ENCODE measurements at regions not wholly inside any gene's neighbourhood (a gene's known extent, or its start where the extent isn't known, plus 50 kb on each side); places are given as distances from the start of the nearest gene placed in this dataset.

DNA sequence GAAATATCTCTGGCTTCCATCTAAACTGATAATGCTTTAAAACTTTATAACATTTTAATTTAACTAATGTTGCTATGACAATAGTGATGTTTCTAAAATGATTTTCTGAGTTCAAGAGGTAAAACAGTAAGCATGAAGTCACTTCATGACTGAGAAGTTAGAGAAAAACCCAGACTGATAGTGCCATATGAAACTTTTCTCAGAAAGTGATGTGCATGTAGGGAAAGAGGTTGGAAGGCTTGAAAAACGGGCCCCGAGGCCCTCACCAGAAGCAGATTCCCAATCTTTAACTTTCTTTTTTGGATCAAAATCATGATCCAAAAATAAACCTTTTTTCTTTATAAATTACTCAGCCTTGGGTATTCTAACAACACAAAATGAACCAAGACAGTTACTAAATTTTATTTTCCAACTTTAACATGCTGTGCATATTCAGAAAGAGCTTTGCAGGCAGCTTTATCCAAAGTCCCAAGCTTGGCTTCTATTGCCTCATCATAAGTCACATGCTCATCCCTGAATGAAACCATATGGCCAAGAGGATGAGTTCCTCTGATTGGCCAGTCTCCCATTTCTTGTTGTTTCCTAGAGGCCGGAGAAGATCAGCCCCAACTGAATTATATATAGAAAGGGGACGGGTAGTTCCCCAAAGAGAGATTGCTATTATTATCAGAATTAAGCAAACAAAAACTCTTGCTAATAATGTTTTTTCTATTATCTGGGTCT lies 357.6 kb upstream of the SALL1 start:
- no peaks in the 10 kb centered on the region for H3K36me3 Mint-ChIP-seq (ENCODE audit: low read depth)
- H3K27me3 Mint-ChIP-seq (ENCODE audit: low read depth), result no peaks in the 10 kb centered on the region
- H3K4me1 Mint-ChIP-seq (ENCODE audit: low read depth), result no peaks in the 10 kb centered on the region
- H3K9me3 Mint-ChIP-seq, result peaks cover 14% of the 10 kb centered on the region
- intact Hi-C loops (cut with micrococcal nuclease), result no loop called here
- DNase-seq, result no peak
- no peak overlapping the region for H3K4me3 Mint-ChIP-seq
- no peak overlapping the region for H3K27ac Mint-ChIP-seq
- CTCF ChIA-PET, result no interaction called here

DNA sequence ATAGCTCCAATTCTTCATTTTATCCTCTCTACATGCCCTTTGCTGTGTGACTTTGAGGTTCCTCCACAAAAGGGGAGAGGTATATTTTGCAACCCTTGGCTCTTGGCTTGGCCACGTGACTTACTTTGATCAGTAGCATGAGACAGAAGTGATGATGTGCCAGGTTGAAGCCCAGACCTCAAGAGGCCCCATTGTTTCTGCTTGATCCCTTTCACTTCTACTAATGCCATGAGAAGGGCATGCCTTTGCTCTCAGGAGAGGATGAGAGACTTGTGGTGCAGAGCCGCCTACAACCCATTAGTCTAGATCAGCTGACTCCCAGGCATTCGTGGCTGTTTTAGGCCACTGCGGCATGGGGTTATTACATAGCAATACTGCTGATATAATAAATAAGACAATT lies 356.2 kb upstream of the SALL1 start:
- no peaks in the 10 kb centered on the region for H3K4me1 Mint-ChIP-seq (ENCODE audit: low read depth)
- intact Hi-C loops (cut with micrococcal nuclease), result no loop called here
- DNase-seq, result no peak
- H3K9me3 Mint-ChIP-seq, result peaks cover 10% of the 10 kb centered on the region
- H3K27me3 Mint-ChIP-seq (ENCODE audit: low read depth), result no peaks in the 10 kb centered on the region
- H3K4me3 Mint-ChIP-seq, result no peak overlapping the region
- no peak overlapping the region for H3K27ac Mint-ChIP-seq
- H3K36me3 Mint-ChIP-seq (ENCODE audit: low read depth), result no peaks in the 10 kb centered on the region
- CTCF ChIA-PET, result no interaction called here

DNA sequence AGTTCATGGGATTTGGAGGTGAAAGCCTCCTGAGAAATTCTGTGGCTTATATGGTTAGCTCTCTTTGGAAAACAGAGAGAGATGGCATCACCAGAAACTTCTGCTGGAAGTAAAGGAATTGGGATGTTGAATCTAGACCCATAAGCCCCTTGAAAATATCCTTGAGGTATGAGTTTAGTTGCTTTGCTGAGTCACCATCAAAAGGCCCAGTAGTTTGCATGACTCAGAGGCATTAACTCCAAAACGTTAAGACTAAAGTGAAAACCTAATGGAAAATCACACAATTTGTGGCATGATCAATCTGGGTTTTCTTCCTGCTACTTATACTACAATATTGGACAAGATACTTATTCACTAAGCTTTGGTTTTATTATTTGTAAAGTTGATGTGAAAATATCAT lies 349.2 kb upstream of the SALL1 start:
- Mint-ChIP-seq H3K9me3 (peaks cover 6% of the 10 kb centered on the region), H3K4me1 (ENCODE audit: low read depth) (no peaks in the 10 kb centered on the region), H3K27ac (no peak overlapping the region), H3K36me3 (ENCODE audit: low read depth) (no peaks in the 10 kb centered on the region), H3K27me3 (ENCODE audit: low read depth) (no peaks in the 10 kb centered on the region), H3K4me3 (no peak overlapping the region)
- intact Hi-C loops (cut with micrococcal nuclease), result no loop called here
- no peak for DNase-seq
- CTCF ChIA-PET, result interaction anchor here (0.8 kb wide), 1 partner anchor 10 kb away, joined by 3 read pairs; no protein-coding TSS in a partner anchor

DNA sequence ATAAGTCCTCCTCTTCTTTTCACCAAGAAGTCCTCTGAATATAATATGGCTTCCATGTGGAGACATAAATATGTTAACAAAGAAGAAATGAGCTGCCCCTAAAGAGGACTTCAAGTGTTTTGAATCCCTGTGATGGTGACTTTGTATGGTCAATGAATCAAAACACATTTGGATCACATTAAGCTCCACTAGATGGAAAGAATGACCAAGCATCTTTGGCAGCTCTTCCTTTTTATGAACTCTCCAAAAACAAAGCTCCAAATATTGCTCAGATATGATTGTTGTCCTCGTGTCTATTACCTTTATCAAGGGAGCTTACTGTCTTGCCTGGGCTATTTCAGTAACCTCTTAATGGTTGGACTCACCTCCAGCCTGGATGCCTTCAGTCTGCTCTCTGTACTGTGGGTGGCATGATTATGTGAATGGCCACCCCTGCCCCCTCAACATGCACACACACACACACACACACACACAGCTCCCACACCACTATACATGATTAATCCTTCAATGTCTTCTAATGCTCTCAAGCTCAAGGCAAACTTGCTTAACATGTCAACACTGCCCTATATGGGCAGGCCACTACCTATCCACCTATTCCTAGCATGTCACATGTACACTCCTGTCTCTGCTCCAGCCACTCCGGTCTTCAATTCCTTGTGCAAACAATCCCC lies 346.6 kb upstream of the SALL1 start:
- intact Hi-C loops (cut with micrococcal nuclease), result no loop called here
- CTCF ChIA-PET, result no interaction called here
- Mint-ChIP-seq H3K36me3 (ENCODE audit: low read depth) (no peaks in the 10 kb centered on the region), H3K27me3 (ENCODE audit: low read depth) (no peaks in the 10 kb centered on the region), H3K9me3 (peaks cover 2% of the 10 kb centered on the region), H3K4me1 (ENCODE audit: low read depth) (no peaks in the 10 kb centered on the region), H3K27ac (no peak overlapping the region), H3K4me3 (no peak overlapping the region)
- DNase-seq, result no peak

DNA sequence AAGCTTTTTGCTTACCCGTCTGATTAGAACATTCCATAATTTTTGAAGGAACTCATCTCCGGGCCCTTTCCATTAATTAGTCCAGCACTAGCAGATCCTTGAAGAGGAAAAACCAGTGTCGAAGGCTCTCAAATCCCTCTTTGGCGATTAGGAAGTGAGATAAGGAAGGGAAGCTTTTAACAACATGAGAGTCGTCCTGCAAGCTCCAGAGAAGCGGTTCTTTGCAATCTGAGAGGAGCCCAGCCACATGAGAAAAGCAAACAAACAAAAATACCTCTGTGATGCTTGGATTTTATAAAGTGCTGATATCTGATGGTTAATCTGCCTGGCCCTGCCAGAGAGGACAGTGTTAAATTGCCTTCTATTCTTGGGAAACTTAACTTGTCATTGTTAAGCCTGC lies 339.8 kb upstream of the SALL1 start:
- no peak overlapping the region for H3K27ac Mint-ChIP-seq
- no peaks in the 10 kb centered on the region for H3K36me3 Mint-ChIP-seq (ENCODE audit: low read depth)
- H3K4me1 Mint-ChIP-seq (ENCODE audit: low read depth), result no peaks in the 10 kb centered on the region
- CTCF ChIA-PET, result no interaction called here
- intact Hi-C loops (cut with micrococcal nuclease), result no loop called here
- H3K9me3 Mint-ChIP-seq, result peaks cover 5% of the 10 kb centered on the region
- no peaks in the 10 kb centered on the region for H3K27me3 Mint-ChIP-seq (ENCODE audit: low read depth)
- no peak for DNase-seq
- H3K4me3 Mint-ChIP-seq, result no peak overlapping the region

DNA sequence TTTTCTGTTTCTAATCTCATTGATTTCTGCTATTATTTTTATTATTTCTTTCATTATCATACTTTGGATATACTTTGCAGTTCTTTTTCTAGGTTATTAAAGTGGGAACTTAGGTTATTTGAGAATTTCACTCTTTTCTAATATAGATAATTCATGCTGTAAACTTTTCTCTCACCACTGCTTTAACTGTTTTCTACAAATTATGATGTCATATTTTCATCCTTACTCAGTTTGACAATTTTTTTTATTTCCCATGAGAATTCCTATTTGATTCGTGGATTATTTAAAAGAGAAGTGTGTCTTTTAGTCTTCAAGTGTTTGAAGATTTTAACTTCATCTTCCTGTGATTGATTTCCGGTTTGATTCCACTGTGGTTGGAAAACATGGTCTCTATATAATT lies 336.8 kb upstream of the SALL1 start:
- CTCF ChIA-PET, result no interaction called here
- Mint-ChIP-seq H3K27ac (no peak overlapping the region), H3K9me3 (peaks cover 8% of the 10 kb centered on the region), H3K4me3 (no peak overlapping the region), H3K27me3 (ENCODE audit: low read depth) (no peaks in the 10 kb centered on the region), H3K4me1 (ENCODE audit: low read depth) (no peaks in the 10 kb centered on the region), H3K36me3 (ENCODE audit: low read depth) (no peaks in the 10 kb centered on the region)
- intact Hi-C loops (cut with micrococcal nuclease), result no loop called here
- no peak for DNase-seq

DNA sequence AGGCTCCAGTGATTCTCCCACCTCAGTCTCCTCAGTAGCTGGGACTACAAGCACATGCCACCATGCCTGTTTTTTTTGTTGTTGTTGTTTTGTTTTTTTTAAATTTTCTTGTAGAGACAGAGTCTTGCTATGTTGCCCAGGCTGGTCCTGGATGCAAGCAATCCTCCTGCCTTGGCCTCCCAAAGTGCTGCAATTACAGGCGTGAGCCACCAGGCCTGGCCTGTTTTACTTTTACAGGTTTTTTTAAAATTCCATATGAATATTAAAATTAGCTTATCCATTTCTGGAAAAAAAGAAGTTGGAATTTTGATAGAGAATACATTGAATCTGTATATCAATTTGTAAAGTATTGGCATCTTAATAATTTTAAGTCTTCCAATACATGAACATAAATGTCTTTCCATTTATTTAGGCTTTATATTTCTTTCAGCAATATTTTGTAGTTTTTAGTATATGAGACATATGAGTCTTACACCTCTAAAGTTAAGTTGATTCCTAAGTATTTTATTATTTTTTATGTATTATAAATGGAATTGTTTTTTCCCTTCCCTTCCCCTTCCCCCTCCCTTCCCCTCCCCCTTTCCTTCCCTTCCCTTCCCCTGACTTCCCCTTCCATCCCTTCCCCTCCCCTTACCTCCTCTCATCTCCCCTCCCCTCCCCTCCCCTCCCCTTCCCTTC lies 323.5 kb upstream of the SALL1 start:
- no peak overlapping the region for H3K4me3 Mint-ChIP-seq
- H3K36me3 Mint-ChIP-seq (ENCODE audit: low read depth), result no peaks in the 10 kb centered on the region
- H3K27me3 Mint-ChIP-seq (ENCODE audit: low read depth), result no peaks in the 10 kb centered on the region
- no peak for DNase-seq
- no peak overlapping the region for H3K27ac Mint-ChIP-seq
- no peaks in the 10 kb centered on the region for H3K4me1 Mint-ChIP-seq (ENCODE audit: low read depth)
- H3K9me3 Mint-ChIP-seq, result peaks cover 11% of the 10 kb centered on the region
- CTCF ChIA-PET, result interaction anchor here (0.6 kb wide), 1 partner anchor 801 kb away, joined by 3 read pairs; no protein-coding TSS in a partner anchor
- intact Hi-C loops (cut with micrococcal nuclease), result no loop called here

DNA sequence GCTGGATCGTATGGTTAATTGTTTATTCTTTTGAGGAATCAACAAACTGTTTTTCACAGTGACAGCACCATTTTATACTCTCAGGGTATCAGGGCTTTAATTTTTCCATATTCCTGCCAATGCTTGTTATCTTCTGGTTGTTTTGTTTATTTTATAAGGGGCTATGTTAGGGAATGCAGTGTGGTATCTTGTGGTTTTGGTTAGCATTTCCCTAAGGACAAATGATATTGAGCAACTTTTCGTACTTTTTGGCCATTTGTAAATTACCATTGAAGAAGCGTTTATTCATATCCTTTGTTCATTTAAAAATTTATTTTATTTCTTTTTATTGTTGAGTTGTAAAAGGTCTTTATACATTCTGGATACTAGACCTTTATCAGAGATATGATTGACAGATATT lies 322.0 kb upstream of the SALL1 start:
- Mint-ChIP-seq H3K36me3 (ENCODE audit: low read depth) (no peaks in the 10 kb centered on the region), H3K27me3 (ENCODE audit: low read depth) (no peaks in the 10 kb centered on the region), H3K4me1 (ENCODE audit: low read depth) (no peaks in the 10 kb centered on the region), H3K27ac (no peak overlapping the region), H3K4me3 (no peak overlapping the region), H3K9me3 (peaks cover 10% of the 10 kb centered on the region)
- CTCF ChIA-PET, result no interaction called here
- DNase-seq, result no peak
- intact Hi-C loops (cut with micrococcal nuclease), result no loop called here

DNA sequence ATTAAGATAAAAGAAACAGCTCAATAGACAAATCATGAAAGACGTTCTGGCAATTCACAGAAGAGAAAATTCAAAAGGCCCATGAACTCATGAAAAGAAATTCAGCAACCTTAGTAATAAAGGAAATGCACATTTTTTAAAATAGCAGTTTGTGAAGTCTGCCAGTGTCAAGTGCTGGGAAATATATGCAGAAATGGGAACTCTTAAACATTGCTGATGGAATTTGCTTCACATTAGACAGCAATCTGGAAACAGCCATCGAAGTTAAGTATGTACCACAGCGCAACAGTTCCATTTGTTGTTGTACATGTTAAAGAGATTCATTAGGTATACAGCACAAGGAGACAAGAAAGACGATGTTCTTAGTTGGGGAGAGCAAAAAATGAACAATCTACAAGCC lies 319.4 kb upstream of the SALL1 start:
- CTCF ChIA-PET, result no interaction called here

DNA sequence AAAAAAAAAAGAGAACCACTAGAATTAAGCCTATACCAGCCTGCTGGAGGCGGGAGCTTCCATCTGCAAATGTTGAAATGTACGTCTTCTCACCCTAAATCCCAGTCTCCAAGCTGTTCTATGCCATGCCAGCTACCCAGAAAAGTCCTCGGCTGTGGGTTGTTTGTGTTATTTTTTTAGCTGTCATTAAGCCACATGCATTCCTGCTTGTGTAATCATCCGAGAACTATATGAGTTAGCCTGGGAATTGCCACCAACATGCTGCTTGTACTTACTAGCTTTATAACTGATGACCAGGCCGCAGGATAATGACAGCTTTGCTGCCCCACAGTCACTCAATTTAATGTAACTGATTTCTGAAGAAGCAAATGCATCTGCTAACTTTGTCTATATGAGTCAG lies 313.9 kb upstream of the SALL1 start:
- intact Hi-C loops (cut with micrococcal nuclease), result no loop called here
- no peak overlapping the region for H3K27ac Mint-ChIP-seq
- no peaks in the 10 kb centered on the region for H3K36me3 Mint-ChIP-seq (ENCODE audit: low read depth)
- H3K4me1 Mint-ChIP-seq (ENCODE audit: low read depth), result no peaks in the 10 kb centered on the region
- H3K4me3 Mint-ChIP-seq, result no peak overlapping the region
- no peak for DNase-seq
- no peaks in the 10 kb centered on the region for H3K9me3 Mint-ChIP-seq
- CTCF ChIA-PET, result no interaction called here
- no peaks in the 10 kb centered on the region for H3K27me3 Mint-ChIP-seq (ENCODE audit: low read depth)

More for the DNA sequence above, 319.4 kb upstream of the SALL1 start:
- intact Hi-C loops (cut with micrococcal nuclease), result no loop called here
- Mint-ChIP-seq H3K27ac (no peak overlapping the region), H3K4me3 (no peak overlapping the region), H3K4me1 (ENCODE audit: low read depth) (no peaks in the 10 kb centered on the region), H3K27me3 (ENCODE audit: low read depth) (no peaks in the 10 kb centered on the region), H3K36me3 (ENCODE audit: low read depth) (no peaks in the 10 kb centered on the region), H3K9me3 (peaks cover 9% of the 10 kb centered on the region)
- DNase-seq, result no peak

DNA sequence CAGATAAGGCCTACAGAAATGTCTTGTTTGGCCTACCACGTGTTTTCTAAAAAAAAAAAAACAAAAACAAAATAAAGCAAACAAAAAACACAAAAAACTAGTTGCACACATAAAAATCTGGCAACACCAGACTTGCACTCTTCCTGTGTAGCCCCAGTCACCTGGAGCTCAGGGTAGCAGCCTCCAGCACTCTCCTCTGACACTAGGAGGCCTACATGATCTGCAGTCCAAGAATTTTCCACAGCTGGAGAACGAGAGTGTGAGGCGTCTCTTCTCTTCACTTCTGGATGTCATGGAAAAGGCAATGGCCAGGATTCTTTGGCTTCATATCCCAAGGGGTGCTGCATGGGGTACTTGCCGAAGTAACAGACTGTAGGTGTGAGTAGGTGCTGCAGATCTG lies 310.2 kb upstream of the SALL1 start:
- Mint-ChIP-seq H3K4me3 (no peak overlapping the region), H3K4me1 (ENCODE audit: low read depth) (no peaks in the 10 kb centered on the region), H3K36me3 (ENCODE audit: low read depth) (no peaks in the 10 kb centered on the region)

DNA sequence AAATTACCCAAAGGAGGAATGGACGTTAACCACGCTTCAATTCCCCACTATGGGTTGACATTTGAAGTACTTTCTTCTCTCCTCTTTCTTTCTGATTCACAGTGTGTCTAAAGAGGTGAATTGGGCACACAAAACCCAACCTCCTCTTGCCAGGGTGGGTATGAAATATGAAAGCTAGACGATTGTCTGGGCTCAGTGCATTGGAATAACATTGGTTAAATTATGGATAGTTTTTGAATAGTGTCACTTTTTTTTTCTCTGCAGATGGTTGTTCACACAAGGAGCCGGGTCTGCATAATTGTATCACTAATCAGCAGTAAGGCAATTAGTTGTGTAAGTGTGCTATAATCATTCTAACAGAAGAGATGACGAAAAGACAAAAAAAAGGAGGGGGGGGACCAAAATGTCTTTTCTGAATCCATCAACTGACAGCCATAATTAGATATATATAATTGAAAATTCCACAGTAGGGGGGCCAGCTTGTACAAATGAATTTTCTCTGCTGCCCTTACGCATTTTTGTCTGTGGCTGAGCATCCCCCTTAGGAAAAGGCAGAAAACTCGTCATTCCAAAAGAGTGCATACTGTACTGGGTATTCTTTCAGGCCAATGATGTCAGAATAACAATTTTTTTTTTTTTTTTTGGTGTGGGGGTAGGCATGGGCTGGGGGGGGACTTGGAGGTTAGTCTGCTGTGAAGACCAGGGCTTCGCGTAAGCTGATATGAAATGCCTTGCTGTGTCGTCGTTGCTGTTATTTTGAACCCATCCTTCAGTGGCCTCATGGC lies 307.5 kb upstream of the SALL1 start:
- intact Hi-C loops (cut with micrococcal nuclease), result no loop called here
- Mint-ChIP-seq H3K4me3 (no peak overlapping the region), H3K4me1 (ENCODE audit: low read depth) (no peaks in the 10 kb centered on the region), H3K27me3 (ENCODE audit: low read depth) (no peaks in the 10 kb centered on the region), H3K36me3 (ENCODE audit: low read depth) (no peaks in the 10 kb centered on the region), H3K27ac (no peak overlapping the region), H3K9me3 (no peaks in the 10 kb centered on the region)
- CTCF ChIA-PET, result no interaction called here
- DNase-seq, result no peak

More for the DNA sequence above, 310.2 kb upstream of the SALL1 start:
- Mint-ChIP-seq H3K9me3 (no peaks in the 10 kb centered on the region), H3K27me3 (ENCODE audit: low read depth) (no peaks in the 10 kb centered on the region), H3K27ac (no peak overlapping the region)
- CTCF ChIA-PET, result no interaction called here
- intact Hi-C loops (cut with micrococcal nuclease), result no loop called here
- DNase-seq, result no peak
